ENCODE measurements at regions not wholly inside any gene's neighbourhood (a gene's known extent, or its start where the extent isn't known, plus 50 kb on each side); places are given as distances from the start of the nearest gene placed in this dataset.

DNA sequence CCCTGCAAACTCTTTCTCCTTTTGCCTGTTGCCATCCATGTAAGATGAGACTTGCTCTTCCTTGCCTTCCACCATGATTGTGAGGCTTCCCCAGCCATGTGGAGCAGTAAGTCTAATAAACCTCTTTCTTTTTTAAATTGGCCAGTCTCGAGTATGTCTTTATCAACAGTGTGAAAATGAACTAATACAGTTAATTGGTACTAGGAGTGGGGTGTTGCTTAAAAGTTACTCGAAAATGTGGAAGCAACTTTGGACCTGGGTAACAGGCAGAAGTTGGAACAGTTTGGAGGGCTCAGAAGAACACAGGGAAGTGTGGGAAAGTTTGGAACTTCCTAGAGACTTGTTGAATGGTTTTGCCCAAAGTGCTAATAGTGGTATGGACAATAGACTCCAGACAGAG is 359.2 kb upstream of the KHDRBS2 start:
- no peak overlapping the region for H3K4me2 ChIP-seq
- H3K9ac ChIP-seq = no peak overlapping the region
- H3K4me1 ChIP-seq (ENCODE audit: low read depth, poor library complexity, severe bottlenecking) = no peaks in the 10 kb centered on the region
- H3K27ac ChIP-seq = no peak overlapping the region
- H4K20me1 ChIP-seq (ENCODE audit: insufficient read depth) = no peaks in the 10 kb centered on the region
- H2AFZ ChIP-seq (ENCODE audit: low read depth) = no peak overlapping the region
- H3K36me3 ChIP-seq (ENCODE audit: insufficient read depth) = no peaks in the 10 kb centered on the region
- TF ChIP-seq CTCF (conservative IDR thresholded peaks at IDR 0.05; ENCODE audit: low read depth, low read length) = no peak
- no peaks in the 10 kb centered on the region for H3K79me2 ChIP-seq (ENCODE audit: insufficient read depth, low read depth)
- H3K4me3 ChIP-seq (IDR thresholded peaks at IDR 0.05; ENCODE audit: insufficient read depth, low read depth, low read length) = no peak overlapping the region
- no peaks in the 10 kb centered on the region for H3K27me3 ChIP-seq (ENCODE audit: insufficient read depth, low read depth)

- no peaks in the 10 kb centered on the region for H3K79me2 ChIP-seq (ENCODE audit: insufficient read depth, low read depth)
Measured at GRCh38 chr6:62640749-62641148, 354.7 kb upstream of the KHDRBS2 start.

GRCh38 chr6:62626661-62627060 is 340.6 kb upstream of the KHDRBS2 start:
- H3K4me3 ChIP-seq (IDR thresholded peaks at IDR 0.05; ENCODE audit: insufficient read depth, low read depth, low read length) = no peak overlapping the region
- no peaks in the 10 kb centered on the region for H3K36me3 ChIP-seq (ENCODE audit: insufficient read depth)
- no peaks in the 10 kb centered on the region for H4K20me1 ChIP-seq (ENCODE audit: insufficient read depth)
- H3K9ac ChIP-seq = no peak overlapping the region
- no peaks in the 10 kb centered on the region for H3K27me3 ChIP-seq (ENCODE audit: insufficient read depth, low read depth)
- H3K4me1 ChIP-seq (ENCODE audit: low read depth, poor library complexity, severe bottlenecking) = no peaks in the 10 kb centered on the region
- no peak overlapping the region for H3K27ac ChIP-seq
- no peaks in the 10 kb centered on the region for H3K79me2 ChIP-seq (ENCODE audit: insufficient read depth, low read depth)
- H3K4me2 ChIP-seq = no peak overlapping the region
- no peak overlapping the region for H2AFZ ChIP-seq (ENCODE audit: low read depth)
- TF ChIP-seq CTCF (conservative IDR thresholded peaks at IDR 0.05; ENCODE audit: low read depth, low read length) = no peak

More at GRCh38 chr6:62640749-62641148, 354.7 kb upstream of the KHDRBS2 start:
- Histone ChIP-seq H3K4me1 (ENCODE audit: low read depth, poor library complexity, severe bottlenecking) (no peaks in the 10 kb centered on the region), H4K20me1 (ENCODE audit: insufficient read depth) (no peaks in the 10 kb centered on the region), H3K27ac (no peak overlapping the region), H3K4me3 (IDR thresholded peaks at IDR 0.05; ENCODE audit: insufficient read depth, low read depth, low read length) (no peak overlapping the region), H2AFZ (ENCODE audit: low read depth) (no peak overlapping the region), H3K36me3 (ENCODE audit: insufficient read depth) (no peaks in the 10 kb centered on the region), H3K9ac (no peak overlapping the region), H3K27me3 (ENCODE audit: insufficient read depth, low read depth) (no peaks in the 10 kb centered on the region), H3K4me2 (no peak overlapping the region)
- TF ChIP-seq CTCF (conservative IDR thresholded peaks at IDR 0.05; ENCODE audit: low read depth, low read length) = no peak

DNA sequence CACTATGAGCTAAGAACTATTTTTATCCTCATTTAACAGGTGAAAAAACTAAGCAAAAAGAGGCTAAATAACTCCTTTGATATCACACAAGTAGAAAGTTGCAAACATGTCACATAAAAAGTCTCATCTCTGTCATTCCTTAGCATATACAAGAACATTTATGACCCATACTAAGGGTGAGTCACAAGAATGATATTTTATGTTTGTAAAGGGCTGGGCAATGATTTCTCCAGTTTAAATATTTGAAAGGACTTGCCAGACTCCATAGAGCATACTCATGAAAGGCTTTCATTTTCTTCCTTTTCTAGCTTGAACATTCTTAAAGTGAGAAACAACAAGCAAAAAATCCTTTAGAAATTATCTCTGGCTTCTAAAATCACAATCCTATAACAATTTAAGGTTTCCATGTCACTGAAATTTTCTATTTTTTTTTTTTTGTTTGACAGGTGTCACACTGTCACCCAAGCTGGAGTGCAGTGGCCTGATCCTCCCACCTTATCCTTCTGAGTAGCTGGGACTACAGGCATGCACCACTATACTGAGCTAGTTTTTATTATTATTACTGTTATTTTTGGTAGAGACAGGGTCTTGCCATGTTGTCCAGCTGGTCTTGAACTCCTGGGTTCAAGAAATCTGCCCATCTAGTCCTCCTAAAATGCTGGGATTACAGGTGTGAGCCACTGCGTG is 338.0 kb upstream of the KHDRBS2 start:
- H3K4me2 ChIP-seq = no peak overlapping the region
- H3K4me3 ChIP-seq (IDR thresholded peaks at IDR 0.05; ENCODE audit: insufficient read depth, low read depth, low read length) = no peak overlapping the region
- H4K20me1 ChIP-seq (ENCODE audit: insufficient read depth) = no peaks in the 10 kb centered on the region
- H3K36me3 ChIP-seq (ENCODE audit: insufficient read depth) = no peaks in the 10 kb centered on the region
- no peak overlapping the region for H3K9ac ChIP-seq
- H2AFZ ChIP-seq (ENCODE audit: low read depth) = no peak overlapping the region
- H3K27me3 ChIP-seq (ENCODE audit: insufficient read depth, low read depth) = no peaks in the 10 kb centered on the region
- H3K4me1 ChIP-seq (ENCODE audit: low read depth, poor library complexity, severe bottlenecking) = no peaks in the 10 kb centered on the region
- H3K79me2 ChIP-seq (ENCODE audit: insufficient read depth, low read depth) = no peaks in the 10 kb centered on the region
- H3K27ac ChIP-seq = no peak overlapping the region
- no peak for TF ChIP-seq CTCF (conservative IDR thresholded peaks at IDR 0.05; ENCODE audit: low read depth, low read length)
